GM18507 (cell line): ENCODE measurements at regions not wholly inside any gene's neighbourhood (a gene's known extent, or its start where the extent isn't known, plus 50 kb on each side); places are given as distances from the start of the nearest gene placed in this dataset.

Source experiments
- DNase-seq: peaks from one replicate; pipeline ENCODE4 v3.0.0; 2011; ENCODE audit warnings: low read depth; ENCODE audit not compliant: insufficient read length; ENCODE audit errors: extremely low spot score
- FAIRE-seq: peaks from 2 replicates; lab custom pipeline; 2011; peaks lifted over from hg19 to GRCh38; lab: Jason Lieb, UNC

DNA sequence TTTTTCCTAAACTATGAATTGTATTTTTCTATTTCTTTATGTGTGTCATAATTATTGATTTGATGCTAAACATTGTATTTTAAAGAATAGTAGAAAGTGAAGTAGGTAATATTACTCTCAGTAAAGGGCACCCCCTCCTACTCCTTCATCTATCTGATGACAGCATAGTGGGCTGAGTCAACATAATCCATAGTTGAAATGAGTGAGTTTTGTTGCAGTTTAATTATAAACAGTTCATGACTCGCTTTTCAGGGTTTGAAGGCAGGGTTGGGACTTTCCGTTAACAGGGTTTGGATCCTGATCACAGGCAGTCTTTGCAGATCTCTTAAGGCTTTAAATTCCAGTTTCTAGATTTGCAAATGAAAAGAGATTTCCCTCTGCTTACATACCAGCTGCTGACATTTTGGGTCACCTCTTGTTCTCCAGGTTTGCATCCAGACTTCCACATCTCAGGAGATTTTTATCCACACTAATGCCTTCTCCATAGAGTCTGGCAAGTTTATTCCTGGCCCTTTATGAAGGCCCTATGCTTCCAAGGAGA lies 54.0 kb upstream of the TACR3 start:
- FAIRE-seq (no peak), DNase-seq (no peak)
